ENCODE measurements at regions not wholly inside any gene's neighbourhood (a gene's known extent, or its start where the extent isn't known, plus 50 kb on each side); places are given as distances from the start of the nearest gene placed in this dataset.

GRCh38 chr12:105920161-105920684 is 218.5 kb downstream of the NUAK1 start:
- Histone ChIP-seq H2AFZ (ENCODE audit: low read depth, low read length, poor library complexity, severe bottlenecking) (no peak overlapping the region), H3K4me1 (ENCODE audit: control insufficient read depth in 1 of 2, insufficient read depth in 2 of 2, low read length in 2 of 2) (no peaks in the 10 kb centered on the region; a peak in 1 of 4 replicates), H3K9me2 (ENCODE audit: insufficient read depth) (no peaks in the 10 kb centered on the region), H3K79me2 (ENCODE audit: insufficient read depth, low read length) (no peaks in the 10 kb centered on the region), H3K9ac (ENCODE audit: low read length) (no peak overlapping the region), H3K9me3 (ENCODE audit: control insufficient read depth in 1 of 2, insufficient read depth in 1 of 2, low read depth in 1 of 2, low read length in 2 of 2) (no peaks in the 10 kb centered on the region), H3K4me3 (replicated peaks in 1 of 2; ENCODE audit: low read depth in 1 of 2, low read length in 2 of 2) (no peak overlapping the region), H3K36me3 (ENCODE audit: control insufficient read depth in 1 of 2, insufficient read depth in 2 of 2, low read length in 2 of 2) (no peaks in the 10 kb centered on the region), H3K27me3 (ENCODE audit: insufficient read depth, low read length) (no peaks in the 10 kb centered on the region), H3K27ac (ENCODE audit: low read depth, low read length) (no peak overlapping the region), H3K4me2 (ENCODE audit: low read length) (no peak overlapping the region), H4K20me1 (ENCODE audit: insufficient read depth) (no peaks in the 10 kb centered on the region)
- BruUV-seq (replicated peaks): no TSS peak
- no peak for ATAC-seq
- ChIA-PET CTCF (no interaction called here), RAD21 (ENCODE audit: low non-redundant PET in 1 of 2, low total read pairs in 2 of 2, uncharacterized antibody in 2 of 2, unreplicated experiment in 2 of 2) (no interaction called here), POLR2A (no interaction called here)
- TF ChIP-seq EZH2 (IDR thresholded peaks at IDR 0.05) (no peak), CTCF (IDR thresholded peaks at IDR 0.05 in 2 of 3, conservative IDR thresholded peaks at IDR 0.05 in 1 of 3; ENCODE audit: borderline replicate concordance in 1 of 3, insufficient read depth in 1 of 3, low read depth in 2 of 3, low read length in 2 of 3) (no peak), TCF7L2 (IDR thresholded peaks at IDR 0.05; ENCODE audit: borderline replicate concordance, extremely low read depth, insufficient read depth, insufficient read length) (no peak), EGR1 (IDR thresholded peaks at IDR 0.05; ENCODE audit: low read depth) (no peak), YY1 (IDR thresholded peaks at IDR 0.05; ENCODE audit: extremely low read depth, insufficient replicate concordance, low read depth, low read length) (no peak), JUND (IDR thresholded peaks at IDR 0.05) (no peak), POLR2A (IDR thresholded peaks at IDR 0.05; ENCODE audit: borderline replicate concordance, extremely low read depth, insufficient read depth, insufficient read length) (no peak), REST (IDR thresholded peaks at IDR 0.05; ENCODE audit: low read depth) (no peak), MAX (IDR thresholded peaks at IDR 0.05) (no peak), CBX3 (IDR thresholded peaks at IDR 0.05; ENCODE audit: low read depth) (no peak), SRF (IDR thresholded peaks at IDR 0.05; ENCODE audit: low read depth) (no peak)
- no peak for DNase-seq (ENCODE audit: low read depth, low spot score)
- intact Hi-C loops (cut with micrococcal nuclease): no loop called here
